ENCODE measurements at regions not wholly inside any gene's neighbourhood (a gene's known extent, or its start where the extent isn't known, plus 50 kb on each side); places are given as distances from the start of the nearest gene placed in this dataset.
"Not testable (repeated sequence)": the region's sequence is repeated elsewhere in the genome, so short reads cannot be mapped to it uniquely, and the experiment has no call there.

GRCh38 chr1:242673652-242674051 lies 149.2 kb upstream of the PLD5 start (continued):
- TF ChIP-seq RFX5 (IDR thresholded peaks at IDR 0.05; ENCODE audit: borderline replicate concordance, low read depth, low read length): no peak

- H2BK12ac ChIP-seq (ENCODE audit: low read depth, low read length); DNase-seq (ENCODE audit: low read depth in 1 of 2, low spot score in 2 of 2); H2BK20ac ChIP-seq (ENCODE audit: low read length); POLR2A ChIA-PET (ENCODE audit: partially characterized antibody); H3K36me3 ChIP-seq (ENCODE audit: control insufficient read depth in 2 of 4, insufficient read depth in 4 of 4, low read length in 3 of 4); H3K79me1 ChIP-seq (ENCODE audit: low read depth, low read length); H3K4me1 ChIP-seq (replicated peaks in 1 of 4; ENCODE audit: control insufficient read depth in 3 of 4, insufficient read depth in 4 of 4, low read length in 3 of 4); H4K5ac ChIP-seq (ENCODE audit: insufficient read length, low read depth, low read length); H2AK5ac ChIP-seq (ENCODE audit: low read depth, low read length); H3K23me2 ChIP-seq (ENCODE audit: low read depth, low read length); H3K4me3 ChIP-seq (ENCODE audit: extremely low read depth in 1 of 4, insufficient read depth in 2 of 4, low read depth in 3 of 4, low read length in 4 of 4); H3K18ac ChIP-seq (ENCODE audit: extremely low read depth, low read length); H3K9ac ChIP-seq (replicated peaks in 1 of 4; ENCODE audit: extremely low read depth in 1 of 4, low read depth in 3 of 4, low read length in 3 of 4); H2BK120ac ChIP-seq (replicated peaks; ENCODE audit: low read depth, low read length); H3K4ac ChIP-seq (replicated peaks; ENCODE audit: insufficient read length, low read depth, low read length); H3K4me2 ChIP-seq (ENCODE audit: insufficient read depth in 1 of 2, low read depth in 2 of 2, low read length in 2 of 2); H3K79me2 ChIP-seq (ENCODE audit: control insufficient read depth in 1 of 2, insufficient read depth in 2 of 2, low read length in 2 of 2); H3K9me3 ChIP-seq (ENCODE audit: insufficient read depth in 2 of 2, low read depth in 1 of 2, low read length in 1 of 2); H2BK15ac ChIP-seq (ENCODE audit: low read length); H3K56ac ChIP-seq (replicated peaks; ENCODE audit: insufficient read length, low read depth, low read length); H3K14ac ChIP-seq (ENCODE audit: insufficient read length); FAIRE-seq; H2BK5ac ChIP-seq (ENCODE audit: low read depth, low read length); H4K8ac ChIP-seq (ENCODE audit: extremely low read depth, insufficient read depth, low read length); H4K91ac ChIP-seq (replicated peaks; ENCODE audit: insufficient read length, low read length); H3K27ac ChIP-seq (ENCODE audit: low read depth, low read length); H3K27me3 ChIP-seq (replicated peaks in 1 of 4; ENCODE audit: control insufficient read depth in 3 of 4, extremely low read depth in 1 of 4, insufficient read depth in 3 of 4, low read length in 3 of 4); H3K23ac ChIP-seq (ENCODE audit: insufficient read length); H4K20me1 ChIP-seq (replicated peaks in 1 of 2; ENCODE audit: control insufficient read depth in 1 of 2, insufficient read depth in 2 of 2, low read length in 2 of 2): not testable (repeated sequence)
- CTCF ChIA-PET (ENCODE audit: partially characterized antibody): interaction anchor here (0.6 to 1.2 kb wide), 4 partner anchors 15 to 437 kb away, joined by 3 to 4 read pairs (median 4); no protein-coding TSS in a partner anchor
- H2AFZ ChIP-seq (ENCODE audit: low read length): peak overlapping the region; percentile 40; the same call in 1 of the 2 replicates
- WGBS, 2 experiments (ENCODE audit: extremely low coverage in 1 of 2, insufficient coverage in 1 of 2, insufficient read length in 1 of 2, insufficient replicate concordance in 2 of 2, low coverage in 1 of 2, low lambda C conversion rate in 2 of 2, missing lambda C conversion rate in 1 of 2): 96% methylated on average over 4 of the region's 4 CpGs; no CpG with 5 or more reads in 1 of the 2 experiments
These were observed 148.7 kb upstream of the PLD5 start for GRCh38 chr1:242673165-242673564.
